Mammary epithelial cell (primary cell): ENCODE measurements at regions not wholly inside any gene's neighbourhood (a gene's known extent, or its start where the extent isn't known, plus 50 kb on each side); places are given as distances from the start of the nearest gene placed in this dataset.

Experiments
- EZH2 ChIP-seq: IDR thresholded peaks from 2 replicates; pipeline ENCODE4 v1.6.1; 2012; ENCODE audit warnings: low read length, inconsistent platforms, borderline replicate concordance
- TF ChIP-seq, protein P1 (sequence below), 2 donors: IDR thresholded peaks in 1 of 2; conservative IDR thresholded peaks in 1 of 2; 2 replicates each; pipeline ENCODE4 v1.5.1; 2011 to 2012; ENCODE audit warnings: inconsistent platforms in 2 of 2, low read length in 2 of 2, mild to moderate bottlenecking in 2 of 2, control low read depth in 1 of 2, low read depth in 1 of 2; ENCODE audit not compliant: insufficient read depth in 1 of 2; ENCODE audit errors: extremely low read depth in 1 of 2

GRCh38 chr12:39037115-39037514 lies 131.7 kb upstream of the CPNE8 start:
- TF ChIP-seq, protein P1, sequence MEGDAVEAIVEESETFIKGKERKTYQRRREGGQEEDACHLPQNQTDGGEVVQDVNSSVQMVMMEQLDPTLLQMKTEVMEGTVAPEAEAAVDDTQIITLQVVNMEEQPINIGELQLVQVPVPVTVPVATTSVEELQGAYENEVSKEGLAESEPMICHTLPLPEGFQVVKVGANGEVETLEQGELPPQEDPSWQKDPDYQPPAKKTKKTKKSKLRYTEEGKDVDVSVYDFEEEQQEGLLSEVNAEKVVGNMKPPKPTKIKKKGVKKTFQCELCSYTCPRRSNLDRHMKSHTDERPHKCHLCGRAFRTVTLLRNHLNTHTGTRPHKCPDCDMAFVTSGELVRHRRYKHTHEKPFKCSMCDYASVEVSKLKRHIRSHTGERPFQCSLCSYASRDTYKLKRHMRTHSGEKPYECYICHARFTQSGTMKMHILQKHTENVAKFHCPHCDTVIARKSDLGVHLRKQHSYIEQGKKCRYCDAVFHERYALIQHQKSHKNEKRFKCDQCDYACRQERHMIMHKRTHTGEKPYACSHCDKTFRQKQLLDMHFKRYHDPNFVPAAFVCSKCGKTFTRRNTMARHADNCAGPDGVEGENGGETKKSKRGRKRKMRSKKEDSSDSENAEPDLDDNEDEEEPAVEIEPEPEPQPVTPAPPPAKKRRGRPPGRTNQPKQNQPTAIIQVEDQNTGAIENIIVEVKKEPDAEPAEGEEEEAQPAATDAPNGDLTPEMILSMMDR (conservative IDR thresholded peaks at IDR 0.05 in 1 of 2, IDR thresholded peaks at IDR 0.05 in 1 of 2; ENCODE audit: extremely low read depth in 1 of 2, insufficient read depth in 1 of 2, low read depth in 1 of 2, low read length in 2 of 2) = no peak
- no peak for TF ChIP-seq EZH2
